NCI-H128 (cell line): ENCODE measurements at regions not wholly inside any gene's neighbourhood (a gene's known extent, or its start where the extent isn't known, plus 50 kb on each side); places are given as distances from the start of the nearest gene placed in this dataset.
"Not testable (repeated sequence)": the region's sequence is repeated elsewhere in the genome, so short reads cannot be mapped to it uniquely, and the experiment has no call there.

Source experiments
- DNase-seq: peaks from one replicate; lab custom pipeline; 2025; ENCODE audit not compliant: unreplicated experiment; lab: John Stamatoyannopoulos, UW

DNA sequence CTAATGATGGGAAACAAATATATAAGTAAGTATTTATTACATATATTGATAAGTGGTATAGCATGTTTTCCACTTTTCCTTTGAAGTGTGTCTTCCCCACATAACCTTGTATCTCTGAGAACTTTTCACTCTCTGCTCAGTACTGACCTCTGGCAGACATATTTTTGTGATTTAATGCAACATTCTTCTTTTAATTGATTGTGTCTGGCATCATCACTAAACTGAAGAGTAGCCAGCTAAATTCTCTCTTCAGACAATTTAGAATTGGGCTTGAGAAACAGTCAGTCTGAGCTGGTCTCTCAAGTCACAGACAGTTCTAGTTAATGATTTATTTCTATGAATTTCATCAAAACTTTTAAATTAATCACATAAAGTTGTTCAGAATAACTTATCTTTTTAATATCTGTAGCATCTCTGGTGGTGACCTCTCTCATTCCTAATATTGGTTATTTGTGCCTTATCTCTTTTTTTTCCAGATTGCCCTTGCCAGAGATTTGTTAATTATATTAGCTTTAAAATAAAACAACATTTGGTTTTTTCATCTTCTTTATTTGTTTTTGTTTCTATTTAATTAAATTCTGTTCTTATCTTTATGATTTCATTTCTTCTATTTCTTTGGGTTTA lies 230.0 kb upstream of the VLDLR start:
- DNase-seq = not testable (repeated sequence)

DNA sequence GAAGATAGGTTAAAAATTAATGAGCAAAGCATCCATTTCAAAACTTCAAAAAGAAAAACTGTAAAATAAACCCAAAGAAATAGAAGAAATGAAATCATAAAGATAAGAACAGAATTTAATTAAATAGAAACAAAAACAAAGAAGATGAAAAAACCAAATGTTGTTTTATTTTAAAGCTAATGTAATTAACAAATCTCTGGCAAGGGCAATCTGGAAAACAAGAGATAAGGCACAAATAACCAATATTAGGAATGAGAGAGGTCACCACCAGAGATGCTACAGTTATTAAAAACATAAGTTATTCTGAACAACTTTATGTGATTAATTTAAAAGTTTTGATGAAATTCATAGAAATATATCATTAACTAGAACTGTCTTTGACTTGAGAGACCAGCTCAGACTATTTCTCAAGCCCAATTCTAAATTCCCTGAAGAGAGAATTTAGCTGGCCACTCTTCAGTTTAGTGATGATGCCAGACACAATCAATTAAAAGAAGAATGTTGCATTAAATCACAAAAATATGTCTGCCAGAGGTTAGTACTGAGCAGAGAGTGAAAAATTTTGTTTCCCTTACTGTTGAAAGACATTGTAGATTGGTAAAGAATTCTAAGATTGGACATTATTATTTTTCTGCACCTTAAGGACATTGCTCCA lies 227.4 kb upstream of the VLDLR start:
- DNase-seq = not testable (repeated sequence)

DNA sequence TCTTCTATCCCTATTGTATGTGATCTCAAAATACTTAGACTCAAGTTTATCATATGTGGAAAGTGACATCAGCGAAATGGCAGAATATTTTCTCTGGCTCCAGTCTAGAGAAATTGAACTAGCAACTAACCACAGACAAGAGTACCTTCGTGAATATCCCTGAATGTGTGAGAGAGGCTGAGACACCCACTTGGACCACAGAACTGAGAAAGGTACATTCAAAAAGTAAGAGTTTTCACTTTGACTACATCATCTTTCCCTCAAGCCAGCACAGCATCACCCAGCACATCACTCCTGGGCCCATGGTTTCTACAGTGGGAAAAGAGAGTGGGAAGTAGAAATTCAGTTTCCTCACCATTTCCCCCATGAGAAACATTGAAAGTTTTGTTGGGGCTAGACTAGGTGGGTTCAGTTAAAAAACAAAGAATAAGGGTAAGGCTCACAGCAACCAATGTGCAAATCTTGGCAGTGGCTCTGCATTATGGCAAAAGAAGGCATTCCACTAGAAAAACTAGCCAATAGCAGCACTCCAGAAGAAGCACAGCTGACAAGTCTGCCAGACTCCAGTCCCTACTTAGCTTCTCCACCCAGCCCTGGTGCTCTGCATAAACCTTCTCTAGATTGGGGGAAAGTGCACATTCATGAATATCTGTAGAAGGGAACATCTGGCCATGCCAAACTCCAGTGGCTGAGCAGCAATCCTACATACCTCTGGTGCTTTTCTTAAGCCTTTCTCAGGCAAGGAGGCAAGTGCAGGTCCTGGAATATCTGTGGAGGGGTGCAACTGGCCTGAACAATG lies 225.6 kb upstream of the VLDLR start:
- no peak for DNase-seq

DNA sequence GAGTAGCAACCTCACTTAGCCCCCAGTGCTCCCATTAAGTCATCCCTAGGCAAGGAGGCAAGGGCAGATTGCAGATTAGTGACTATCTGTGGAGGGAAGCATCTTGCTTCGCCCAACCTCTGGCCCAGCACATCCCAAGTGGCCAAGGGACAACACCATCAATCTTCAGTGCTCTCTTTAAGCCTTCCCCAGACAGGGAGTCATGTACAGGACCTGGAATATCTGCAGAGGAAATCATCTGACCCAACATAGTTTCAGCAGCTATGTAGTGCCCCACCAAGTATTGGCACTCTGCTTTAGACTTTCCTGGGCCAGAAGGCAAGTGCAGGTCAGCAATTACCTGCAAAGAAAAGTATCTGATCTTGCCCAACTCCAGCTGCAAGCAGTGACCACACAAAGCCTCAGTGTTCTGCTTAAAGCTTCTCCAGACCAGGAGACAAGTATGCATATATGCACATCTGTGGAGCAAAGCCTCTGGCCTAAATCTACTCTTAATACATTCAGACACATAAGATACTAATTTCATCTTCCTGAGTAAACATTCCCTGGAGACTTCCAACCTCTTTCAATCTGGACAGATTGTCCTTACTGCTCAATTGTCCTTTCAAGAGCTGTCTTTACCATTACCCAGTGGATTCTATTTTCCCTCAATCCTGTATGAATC lies 224.8 kb upstream of the VLDLR start:
- no peak for DNase-seq

DNA sequence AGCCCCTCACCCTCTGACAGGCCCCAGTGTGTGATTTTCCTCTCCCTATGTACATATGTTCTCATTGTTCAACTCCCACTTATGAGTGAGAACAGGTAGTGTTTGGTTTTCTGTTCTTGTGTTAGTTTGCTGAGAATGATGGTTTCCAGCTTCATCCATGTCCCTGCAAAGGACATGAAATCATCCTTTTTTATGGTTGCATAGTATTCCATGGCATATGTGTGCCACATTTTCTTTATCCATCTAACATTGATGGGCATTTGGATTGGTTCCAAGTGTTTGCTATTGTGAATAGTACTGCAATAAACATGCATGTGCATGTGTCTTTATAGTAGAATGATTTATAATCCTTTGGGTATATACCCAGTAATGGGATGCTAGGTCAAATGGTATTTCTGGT lies 223.7 kb upstream of the VLDLR start:
- DNase-seq = not testable (repeated sequence)

GRCh38 chr9:2401746-2402145 lies 219.8 kb upstream of the VLDLR start:
- not testable (repeated sequence) for DNase-seq

DNA sequence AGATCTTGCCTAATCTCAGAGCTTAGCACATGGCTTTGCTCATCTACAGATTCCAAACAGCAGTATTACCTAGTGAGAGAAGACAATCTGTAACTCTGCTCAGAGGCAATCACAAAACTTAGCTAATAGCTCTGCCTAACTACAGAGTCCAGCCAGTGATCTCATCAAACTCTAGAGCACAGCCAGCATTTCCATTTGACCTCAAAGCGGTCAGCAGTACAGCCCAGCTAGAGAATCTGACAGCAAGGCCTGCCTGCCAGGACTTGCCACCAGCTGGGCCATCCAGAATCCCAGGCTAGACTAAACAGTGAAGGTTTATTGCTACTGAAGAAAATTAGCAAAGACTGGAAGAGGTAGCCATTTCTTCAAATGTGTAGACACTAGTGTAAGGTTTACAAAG lies 217.9 kb upstream of the VLDLR start:
- no peak for DNase-seq

DNA sequence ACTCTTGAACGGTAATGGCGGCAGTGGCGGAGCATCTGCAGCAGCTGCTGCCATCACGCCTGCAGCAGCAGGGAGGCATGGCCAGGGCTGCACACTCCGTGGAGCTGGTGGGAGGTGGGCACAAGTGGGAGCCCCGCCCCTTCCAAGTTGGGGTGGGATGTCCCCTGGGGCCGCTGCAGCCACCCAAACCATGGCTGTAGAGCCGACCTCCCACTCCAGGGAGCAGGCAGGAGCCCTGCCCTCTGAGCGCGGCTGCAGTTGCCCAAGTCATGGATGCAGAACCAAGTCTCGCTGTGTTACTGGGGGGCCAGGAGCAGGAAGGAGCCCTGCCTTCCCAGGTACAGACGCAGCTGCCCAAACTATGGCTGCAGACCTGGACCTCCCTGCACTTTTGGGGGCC lies 215.3 kb upstream of the VLDLR start:
- no peak for DNase-seq

- DNase-seq = no peak
Measured at GRCh38 chr9:2407450-2407849, 214.1 kb upstream of the VLDLR start.

- DNase-seq = no peak
Measured at GRCh38 chr9:2411459-2412215, 209.9 kb upstream of the VLDLR start.

GRCh38 chr9:2413160-2413805 lies 208.3 kb upstream of the VLDLR start:
- no peak for DNase-seq

DNA sequence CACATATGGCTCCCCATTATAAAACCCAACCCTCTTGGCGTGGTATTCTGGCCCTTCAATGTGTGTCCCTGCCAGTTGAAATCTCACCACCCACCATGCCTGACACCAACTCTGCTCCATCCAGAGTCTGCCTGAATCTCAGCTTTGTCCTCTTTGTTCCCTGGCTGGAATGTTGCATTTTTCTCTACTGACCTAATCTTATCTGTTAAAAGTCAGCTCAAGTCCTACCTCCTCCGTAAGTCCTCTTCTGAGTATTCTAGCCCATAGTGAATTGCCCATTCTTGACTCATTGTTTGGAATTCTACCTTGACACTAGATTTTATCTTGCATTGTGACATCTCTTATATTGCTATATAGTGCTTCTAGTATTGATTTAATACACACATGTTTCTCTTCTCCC lies 207.1 kb upstream of the VLDLR start:
- DNase-seq = no peak

GRCh38 chr9:2415326-2415725 lies 206.3 kb upstream of the VLDLR start:
- no peak for DNase-seq

GRCh38 chr9:2417730-2418129 lies 203.9 kb upstream of the VLDLR start:
- no peak for DNase-seq

- DNase-seq = peak; percentile 83
Measured at GRCh38 chr9:2418619-2419018, 203.0 kb upstream of the VLDLR start.

- no peak for DNase-seq
Measured at GRCh38 chr9:2419347-2419746, 202.2 kb upstream of the VLDLR start.

DNA sequence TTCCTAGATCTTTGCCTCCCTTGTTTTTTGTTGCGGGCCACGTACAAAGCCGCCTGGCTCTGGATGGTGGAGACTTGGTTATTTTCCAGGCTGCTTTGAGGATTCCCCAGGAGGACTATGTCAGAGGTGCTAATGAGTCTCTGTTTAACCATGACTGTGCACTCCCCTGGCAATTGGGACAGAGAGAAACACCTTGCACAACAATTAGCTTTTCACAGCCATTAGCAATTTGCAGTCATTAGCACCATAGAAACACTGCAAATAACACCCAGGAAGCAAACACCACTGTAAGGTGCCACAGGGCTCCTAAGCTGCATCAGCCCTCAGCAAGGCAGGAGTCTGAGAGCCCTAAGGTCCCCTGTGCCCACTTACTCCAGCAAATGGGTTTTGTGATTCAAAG lies 201.0 kb upstream of the VLDLR start:
- DNase-seq = no peak

DNA sequence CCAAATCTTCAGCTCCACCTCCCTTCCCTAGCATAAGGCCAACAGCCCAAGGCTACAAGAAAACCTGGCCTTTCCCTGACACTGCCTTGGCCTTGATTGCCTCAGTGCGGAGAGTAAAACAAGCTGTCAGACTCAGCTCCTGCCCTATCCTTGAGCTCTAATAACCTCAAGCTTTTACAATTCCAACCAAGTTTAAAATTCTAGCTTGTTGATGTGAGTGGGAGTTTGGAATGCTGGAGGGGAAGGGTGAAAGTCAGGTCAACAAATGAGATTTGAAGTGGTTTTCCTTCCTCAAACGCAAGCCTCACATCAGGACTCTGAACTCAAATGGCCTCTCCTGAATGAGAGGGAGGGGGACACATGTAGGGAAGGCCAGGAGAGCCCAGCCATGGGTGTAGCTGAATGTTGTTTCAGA lies 197.0 kb upstream of the VLDLR start:
- no peak for DNase-seq

GRCh38 chr9:2425676-2426075 lies 195.9 kb upstream of the VLDLR start:
- no peak for DNase-seq

GRCh38 chr9:2427120-2427891 lies 194.3 kb upstream of the VLDLR start:
- peak; percentile 44 for DNase-seq
